NCI-H748 (cell line): ENCODE measurements at regions not wholly inside any gene's neighbourhood (a gene's known extent, or its start where the extent isn't known, plus 50 kb on each side); places are given as distances from the start of the nearest gene placed in this dataset.

Source experiments
- DNase-seq: peaks from one replicate; lab custom pipeline; 2025; ENCODE audit not compliant: unreplicated experiment; lab: John Stamatoyannopoulos, UW

DNA sequence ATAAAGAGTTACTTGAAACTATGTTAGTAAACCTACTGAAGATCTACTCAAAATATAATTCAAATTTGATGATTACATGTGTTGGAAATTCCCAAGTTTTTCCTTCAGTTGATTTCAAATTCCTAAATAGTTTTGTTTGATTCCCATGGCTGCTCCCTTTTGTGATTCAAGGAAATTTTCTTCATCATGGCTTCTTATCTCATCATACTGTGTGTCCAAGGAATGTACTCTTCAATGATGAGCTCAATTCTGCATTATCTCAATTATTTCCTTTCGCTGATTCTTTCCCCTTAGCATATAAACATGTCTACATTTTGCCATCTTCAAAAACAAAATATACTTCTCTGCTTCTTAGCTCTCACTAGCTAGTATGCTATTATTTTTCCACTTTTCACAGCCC lies 460.4 kb upstream of the NAALADL2 start:
- no peak for DNase-seq

DNA sequence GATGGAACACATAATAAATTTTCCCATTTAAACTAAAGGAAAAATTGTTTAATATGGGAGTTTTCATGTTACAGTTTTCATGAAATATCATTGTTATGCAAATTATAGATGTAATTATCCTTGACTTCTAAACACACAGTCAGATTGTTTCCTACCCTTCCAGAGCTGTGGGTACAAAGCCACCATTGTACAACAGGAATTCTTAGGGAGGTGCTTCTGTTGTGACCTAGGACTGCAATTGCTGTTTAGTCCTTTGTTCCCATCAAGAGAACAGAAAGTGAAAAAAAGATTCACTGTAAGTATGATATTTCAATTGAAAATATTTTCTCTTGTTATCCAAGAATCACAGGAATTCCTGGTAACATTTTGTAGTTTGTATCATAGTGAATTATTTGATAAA lies 455.3 kb upstream of the NAALADL2 start:
- peak; percentile 3 for DNase-seq

DNA sequence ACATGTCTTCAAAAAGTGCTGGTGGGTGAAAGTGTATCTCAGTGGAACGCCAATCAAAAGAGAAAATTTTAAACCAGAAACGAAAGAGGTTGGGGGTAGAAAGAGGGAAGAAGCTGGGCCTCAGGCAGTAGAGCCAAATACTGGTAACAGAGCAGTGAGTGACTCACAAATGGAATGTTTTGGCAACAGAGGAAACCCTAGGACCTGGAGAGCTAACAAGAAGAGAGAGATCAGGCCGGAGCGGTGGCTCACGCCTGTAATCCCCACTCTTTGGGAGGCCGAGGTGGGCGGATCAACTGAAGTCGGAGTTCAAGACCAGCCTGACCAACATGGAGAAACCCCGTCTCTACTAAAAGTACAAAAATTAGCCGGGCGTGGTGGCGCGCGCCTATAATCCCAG lies 450.8 kb upstream of the NAALADL2 start:
- no peak for DNase-seq

- DNase-seq, result no peak
These were observed 449.9 kb upstream of the NAALADL2 start for GRCh38 chr3:174409086-174409743.

- DNase-seq, result no peak
These were observed 445.8 kb upstream of the NAALADL2 start for GRCh38 chr3:174413062-174413912.

DNA sequence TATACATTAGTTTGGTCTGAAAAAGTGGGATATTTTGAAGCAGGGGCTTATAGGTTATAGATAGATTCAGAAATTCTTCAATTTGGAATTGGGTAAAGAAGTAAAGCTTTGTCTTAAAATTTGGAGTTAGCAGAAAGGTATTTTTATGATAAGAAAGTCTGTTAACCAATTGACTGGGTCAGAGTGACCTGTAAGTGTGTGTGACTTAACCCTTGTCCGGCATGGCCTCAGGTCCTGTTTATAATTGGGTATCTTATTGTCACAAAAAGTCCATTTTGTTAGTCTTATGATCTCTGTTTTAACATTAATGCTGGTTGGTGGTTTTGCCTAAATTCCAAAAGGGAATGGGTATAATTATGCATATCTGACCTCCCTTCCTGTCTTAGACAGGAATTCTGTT lies 444.2 kb upstream of the NAALADL2 start:
- no peak for DNase-seq

DNA sequence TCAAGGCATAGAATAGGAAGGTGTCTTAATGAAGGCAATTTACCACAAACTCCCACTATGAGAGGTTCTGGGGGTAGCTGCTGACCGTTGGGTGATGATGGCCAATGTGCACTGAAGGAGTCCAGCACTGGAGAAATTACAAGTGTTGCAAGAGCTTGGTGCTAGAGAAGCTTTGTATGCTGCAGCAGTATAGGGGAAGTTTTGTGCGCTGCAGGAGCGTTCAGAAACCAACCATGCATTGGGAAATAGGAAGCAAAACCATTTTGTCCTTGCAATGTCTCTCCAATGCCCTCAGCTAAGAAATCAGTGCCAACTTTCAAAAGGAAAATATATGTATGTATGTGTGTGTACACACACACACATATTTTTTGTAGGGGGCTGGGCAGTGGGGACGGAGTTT lies 441.6 kb upstream of the NAALADL2 start:
- DNase-seq, result no peak

GRCh38 chr3:174419216-174419615 lies 439.9 kb upstream of the NAALADL2 start:
- DNase-seq, result no peak

GRCh38 chr3:174423936-174424335 lies 435.2 kb upstream of the NAALADL2 start:
- no peak for DNase-seq

- DNase-seq, result no peak
These were observed 434.5 kb upstream of the NAALADL2 start for GRCh38 chr3:174424656-174425055.

- DNase-seq, result no peak
These were observed 433.7 kb upstream of the NAALADL2 start for GRCh38 chr3:174425422-174425821.

DNA sequence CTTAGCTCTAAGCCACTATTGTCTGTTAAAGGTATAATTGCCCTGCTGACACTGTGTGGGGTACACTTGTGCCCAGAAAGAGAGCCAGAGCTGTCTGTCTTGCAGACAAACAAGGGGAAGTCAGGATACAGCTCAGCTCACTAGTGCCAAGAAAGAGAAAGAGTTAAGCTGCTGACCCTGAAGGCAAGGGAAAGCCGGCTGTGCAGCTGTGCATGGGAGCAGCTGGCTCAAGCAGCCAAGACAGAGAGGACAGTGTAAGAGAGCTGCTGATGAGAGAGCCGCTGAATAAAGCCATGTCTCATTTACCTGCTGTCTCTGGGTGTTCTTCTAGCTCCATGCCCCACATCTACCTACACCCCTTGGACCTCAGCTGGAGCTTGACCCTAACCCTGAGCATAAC lies 428.1 kb upstream of the NAALADL2 start:
- DNase-seq, result no peak

DNA sequence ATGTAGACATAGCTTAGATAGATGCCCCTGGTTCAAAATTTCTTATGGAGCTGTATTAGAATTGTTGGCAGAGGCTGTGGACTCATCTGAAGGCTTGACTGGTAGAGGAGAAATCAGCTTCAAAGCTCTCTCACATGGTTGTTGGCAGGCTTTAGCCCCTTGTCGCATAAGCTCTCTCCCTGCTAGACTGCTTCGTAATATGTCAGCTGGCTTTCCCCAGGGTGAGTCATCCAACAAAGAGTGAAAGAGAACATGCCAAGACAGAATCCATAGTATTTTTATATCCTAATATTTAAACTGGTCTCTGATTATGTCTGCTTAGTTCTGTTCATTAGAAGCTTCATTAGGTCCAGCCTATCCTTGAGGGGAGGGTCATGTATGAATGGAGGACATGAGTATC lies 427.4 kb upstream of the NAALADL2 start:
- no peak for DNase-seq

- no peak for DNase-seq
These were observed 422.8 kb upstream of the NAALADL2 start for GRCh38 chr3:174436367-174436766.

DNA sequence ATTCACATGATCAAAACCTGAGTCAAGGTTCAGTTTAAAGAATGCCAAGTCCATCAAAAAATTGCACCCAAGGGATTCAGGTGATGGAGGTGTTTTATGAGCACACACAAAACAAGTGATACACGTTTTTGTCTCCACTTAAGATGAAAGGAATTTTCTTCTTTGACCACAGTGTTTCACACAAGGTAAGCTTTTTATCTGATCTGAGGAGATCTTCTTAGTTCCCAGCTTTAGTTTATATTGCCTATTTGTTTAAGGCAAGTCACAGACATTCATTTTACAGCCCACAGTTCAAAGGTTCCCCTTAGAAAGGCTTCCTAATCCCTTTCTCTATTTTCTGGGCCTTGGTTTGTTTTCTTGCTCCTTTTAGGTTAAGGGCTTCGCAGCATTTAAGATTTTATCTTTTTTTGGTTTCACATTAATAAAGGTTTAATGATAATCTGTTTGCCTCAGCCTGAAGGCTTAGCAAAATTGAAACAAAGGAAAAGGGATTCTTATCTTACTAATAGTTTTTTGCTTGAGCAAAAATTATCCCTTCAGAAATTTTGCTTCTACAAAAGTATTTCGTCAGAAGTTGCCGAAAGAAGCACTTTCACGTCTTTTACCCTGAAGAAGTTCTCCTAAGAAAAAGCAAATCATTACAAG lies 420.5 kb upstream of the NAALADL2 start:
- DNase-seq, result peak; percentile 39

- DNase-seq, result peak; percentile 67
These were observed 419.5 kb upstream of the NAALADL2 start for GRCh38 chr3:174439331-174440252.

- DNase-seq, result peak; percentile 76
These were observed 418.9 kb upstream of the NAALADL2 start for GRCh38 chr3:174440253-174440701.

- peak; percentile 98 for DNase-seq
These were observed 418.2 kb upstream of the NAALADL2 start for GRCh38 chr3:174440741-174441587.

- DNase-seq, result peak; percentile 56
These were observed 417.4 kb upstream of the NAALADL2 start for GRCh38 chr3:174441588-174442301.
